HG03159 (cell line): ENCODE measurements at regions not wholly inside any gene's neighbourhood (a gene's known extent, or its start where the extent isn't known, plus 50 kb on each side); places are given as distances from the start of the nearest gene placed in this dataset.

Experiments used
- ATAC-seq: cut with Tn5 transposase; IDR thresholded peaks from one replicate; pipeline ENCODE4 v1.9.1; 2021; ENCODE audit warnings: mild to moderate bottlenecking, moderate library complexity; ENCODE audit not compliant: unreplicated experiment

DNA sequence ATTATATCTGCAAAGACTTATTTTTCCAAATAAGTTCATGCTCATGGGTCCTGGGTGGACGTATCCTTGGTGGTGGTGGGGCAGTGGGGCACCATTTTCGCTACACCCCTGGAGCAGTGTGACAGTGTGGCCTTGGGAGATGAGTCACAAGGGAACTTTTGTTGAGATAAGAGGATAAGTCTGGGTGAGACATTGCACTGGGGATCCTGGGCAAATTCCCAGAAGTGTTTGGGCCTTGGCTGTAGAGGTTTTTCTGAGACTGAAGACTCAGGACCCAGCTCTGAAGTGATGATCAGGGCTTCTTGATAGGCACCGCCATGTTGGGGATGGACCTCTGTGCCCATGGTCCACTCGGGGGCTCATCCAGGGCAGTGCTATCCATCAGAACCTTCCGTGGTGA is 149.4 kb downstream of the MACROH2A1 start:
- ATAC-seq = no peak

DNA sequence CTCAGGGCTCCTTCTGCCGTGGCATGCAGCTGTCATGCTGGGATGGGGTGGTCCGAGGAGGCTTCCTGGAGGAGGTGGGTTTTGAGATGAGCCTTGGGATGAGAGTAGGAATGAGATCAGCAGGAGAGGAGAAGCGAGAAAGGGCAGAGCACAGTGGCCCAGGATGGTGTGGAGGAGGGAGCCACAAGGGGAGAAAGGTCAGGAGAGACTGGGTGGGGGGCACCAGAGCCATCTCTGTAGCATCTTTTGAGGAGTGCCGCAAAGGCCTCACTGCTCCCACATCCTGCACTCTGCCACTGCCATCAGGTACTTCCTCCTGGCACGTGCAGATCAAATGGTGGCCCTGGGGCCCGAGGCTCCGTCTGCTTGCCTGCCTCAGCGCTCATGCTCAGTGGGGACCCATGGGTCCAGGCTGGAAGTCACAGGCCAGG is 150.2 kb downstream of the MACROH2A1 start:
- ATAC-seq = no peak

DNA sequence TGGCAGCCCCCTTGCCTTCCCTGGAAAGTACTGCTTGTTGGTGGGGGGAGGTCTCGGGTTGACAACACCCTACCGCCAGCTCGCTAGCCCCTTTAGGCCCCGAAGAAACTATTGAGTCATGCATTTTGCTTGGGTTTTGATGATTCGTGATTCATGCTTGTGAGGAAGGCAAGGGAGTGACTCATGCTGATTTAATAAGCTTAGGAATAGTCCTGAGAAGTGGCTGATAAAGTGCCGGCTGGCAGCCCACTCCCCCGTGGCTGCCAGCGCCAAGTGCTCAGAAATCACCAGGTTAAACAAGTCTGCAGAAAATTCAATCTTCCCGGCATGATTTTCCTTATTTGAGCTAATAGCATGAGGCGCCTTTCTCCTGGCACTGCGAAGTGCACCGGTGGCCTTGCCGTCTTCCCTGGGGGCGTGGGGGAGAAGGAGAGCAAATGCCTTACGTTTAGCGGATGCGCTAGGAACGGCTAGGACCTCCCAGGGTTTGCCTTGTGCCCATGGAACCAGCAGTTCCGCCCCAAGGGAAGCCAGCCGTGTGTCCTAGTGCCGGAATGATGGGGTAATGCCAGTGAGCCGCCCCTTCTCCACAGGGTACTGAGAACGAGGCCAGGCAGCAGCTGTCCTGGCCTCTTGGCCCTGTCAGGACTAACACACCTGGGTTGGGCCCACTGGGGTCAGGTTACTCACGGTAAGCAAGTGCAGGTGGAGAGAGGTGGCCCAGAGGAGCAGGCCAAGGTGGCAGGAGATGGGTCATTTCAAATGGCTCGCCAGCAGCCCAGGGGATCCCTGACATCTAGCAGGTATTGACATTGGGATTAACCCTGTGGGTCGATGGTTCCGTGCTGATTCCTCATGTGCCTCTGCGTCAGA is 151.9 kb downstream of the MACROH2A1 start:
- ATAC-seq = no peak

DNA sequence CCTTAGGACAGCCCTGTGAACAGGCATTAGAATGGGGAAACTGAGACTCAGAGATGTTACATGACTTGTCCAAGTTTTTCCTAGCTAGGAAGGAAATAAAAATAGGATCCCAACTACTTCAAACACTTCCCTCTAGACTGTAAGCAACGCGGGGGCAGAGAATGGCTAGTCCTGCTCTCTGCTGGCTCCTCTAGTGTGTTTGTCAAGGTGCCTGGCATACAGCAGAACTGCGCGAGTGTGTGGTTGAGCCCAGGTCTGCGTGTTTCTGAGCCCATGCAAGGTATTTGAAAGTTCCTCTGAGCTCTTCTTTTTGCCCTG is 152.5 kb downstream of the MACROH2A1 start:
- ATAC-seq = no peak

DNA sequence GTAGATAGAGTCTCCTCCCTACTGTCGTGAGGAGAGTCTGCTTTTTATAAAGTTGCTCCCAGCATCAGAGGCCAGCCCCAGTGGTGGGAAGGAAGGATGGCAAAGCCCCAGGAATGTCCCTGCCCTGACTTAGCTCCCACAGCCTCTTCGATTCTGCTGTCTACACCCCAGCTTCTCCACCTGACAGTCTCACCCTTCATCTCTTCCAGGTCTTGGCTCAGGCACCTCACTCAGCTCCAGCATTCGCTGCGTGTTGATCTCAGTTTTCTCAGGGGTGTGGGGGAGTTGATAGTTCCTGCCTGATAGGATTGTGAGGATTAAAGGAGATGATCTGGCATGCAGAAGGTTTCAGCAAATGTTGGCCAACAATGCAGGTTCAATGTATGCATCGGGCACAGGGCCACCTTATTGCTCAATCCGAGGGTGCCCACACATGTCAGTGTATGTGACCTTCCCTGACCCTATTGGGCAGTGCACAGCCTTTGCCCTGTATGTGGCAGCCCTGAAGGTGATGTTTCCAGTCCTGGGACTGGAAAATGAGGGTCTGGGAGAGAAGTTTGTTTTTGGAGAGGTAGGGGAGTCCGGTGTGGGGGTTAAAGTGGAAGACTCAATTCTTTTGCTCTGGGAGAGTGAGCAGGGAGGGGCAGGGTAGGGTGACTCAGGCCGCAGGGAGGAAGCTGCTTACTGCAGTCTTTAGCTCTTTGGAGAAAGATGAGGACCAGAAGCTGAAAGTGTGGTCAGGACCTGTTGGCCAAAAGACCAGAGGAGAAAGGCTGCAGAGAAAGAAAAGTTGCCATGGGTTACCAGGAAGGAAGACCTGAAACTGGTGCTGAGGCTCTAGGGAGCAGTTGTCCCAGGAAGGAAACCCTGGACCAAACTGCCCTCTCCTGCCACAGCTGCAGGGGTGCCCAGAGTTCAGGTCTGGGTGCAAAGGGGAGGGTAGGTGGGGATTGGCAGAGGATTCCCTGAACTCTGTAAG is 153.2 kb downstream of the MACROH2A1 start:
- no peak for ATAC-seq

DNA sequence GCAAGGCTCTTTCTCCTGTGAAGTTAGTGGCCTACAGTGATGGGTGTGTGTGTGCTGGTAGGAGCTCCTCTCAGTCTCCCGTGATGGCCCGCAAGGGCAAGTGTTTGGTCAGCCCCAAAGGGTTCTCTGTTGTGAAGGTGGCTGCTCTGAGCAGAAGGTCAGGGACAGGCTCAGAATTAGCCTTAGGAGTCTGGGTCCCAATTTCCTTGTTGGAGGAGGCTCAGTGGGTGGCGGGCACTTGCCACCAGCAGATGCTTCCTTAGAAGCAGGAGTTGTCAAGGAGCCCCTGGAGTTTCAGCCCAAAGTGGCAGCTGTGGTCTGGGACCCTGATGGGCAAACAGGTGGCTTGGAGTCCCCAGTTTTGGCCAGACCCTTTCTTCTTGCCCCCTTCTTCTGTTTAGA is 154.4 kb downstream of the MACROH2A1 start:
- no peak for ATAC-seq

DNA sequence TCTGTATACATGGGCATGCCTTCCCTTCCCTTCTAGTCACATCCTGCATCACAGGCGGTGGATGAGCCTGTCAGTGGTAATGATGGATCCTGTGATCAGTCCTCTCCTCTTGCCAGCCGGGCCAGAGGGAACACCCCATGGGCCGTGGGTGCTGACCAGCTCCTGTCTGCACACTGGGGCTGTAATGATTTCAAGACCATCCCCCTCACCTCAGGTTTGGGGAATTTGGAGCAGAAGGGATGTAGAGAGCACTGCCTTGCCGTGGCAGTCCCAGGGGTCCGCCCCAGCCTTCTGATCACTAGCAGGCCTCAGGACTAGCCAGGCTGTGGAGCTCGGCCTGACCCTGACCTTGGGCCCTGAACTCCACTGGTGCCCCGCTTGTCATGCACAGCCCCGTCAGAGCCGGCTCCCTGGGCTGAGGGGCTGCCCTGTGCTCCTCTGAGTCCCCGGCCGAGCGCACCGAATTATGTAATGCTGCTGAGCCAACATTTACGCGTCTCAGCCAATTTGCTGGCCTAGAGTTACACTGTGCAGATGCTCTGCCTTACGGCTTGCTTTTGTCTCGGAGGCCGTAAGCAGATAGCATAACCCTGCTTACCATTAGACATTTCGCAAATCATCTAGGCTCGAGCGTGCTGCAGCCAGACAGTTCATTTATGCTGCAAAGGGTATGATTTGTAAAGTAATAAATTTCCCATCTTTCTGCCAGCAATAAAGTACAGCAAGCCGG is 155.3 kb downstream of the MACROH2A1 start:
- no peak for ATAC-seq

DNA sequence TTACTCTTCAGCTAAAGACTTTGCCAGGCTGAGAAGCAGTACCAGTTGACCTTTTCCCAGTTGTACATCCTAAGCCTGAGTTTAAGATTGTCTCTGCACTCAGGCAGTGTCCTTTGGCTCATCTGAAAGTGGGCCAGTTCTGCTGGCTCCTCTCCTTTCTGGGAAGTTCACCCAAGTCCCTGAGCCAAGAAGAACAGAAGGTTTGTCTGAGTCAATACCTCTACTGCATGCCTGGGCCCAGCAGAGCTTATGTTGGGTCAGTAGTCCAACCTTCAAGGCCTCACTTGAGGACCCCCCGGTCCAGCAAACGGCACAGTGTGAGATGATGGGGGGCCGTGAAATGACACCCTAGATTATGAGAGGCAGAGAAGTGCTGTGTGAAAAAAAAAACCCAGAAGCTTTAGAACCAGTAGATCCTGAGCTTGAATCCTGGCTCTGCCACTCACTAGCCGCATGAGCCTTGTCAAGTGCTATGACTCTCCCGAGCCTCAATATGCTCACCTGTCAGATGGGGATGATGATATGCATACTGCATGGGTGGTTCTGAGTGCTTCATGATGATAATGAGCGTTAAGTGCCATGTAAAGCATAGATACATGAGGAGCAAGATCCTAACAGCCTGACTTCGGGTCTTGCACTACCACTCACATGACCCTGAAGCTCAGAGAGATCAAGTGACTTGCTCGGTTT is 156.0 kb downstream of the MACROH2A1 start:
- no peak for ATAC-seq

DNA sequence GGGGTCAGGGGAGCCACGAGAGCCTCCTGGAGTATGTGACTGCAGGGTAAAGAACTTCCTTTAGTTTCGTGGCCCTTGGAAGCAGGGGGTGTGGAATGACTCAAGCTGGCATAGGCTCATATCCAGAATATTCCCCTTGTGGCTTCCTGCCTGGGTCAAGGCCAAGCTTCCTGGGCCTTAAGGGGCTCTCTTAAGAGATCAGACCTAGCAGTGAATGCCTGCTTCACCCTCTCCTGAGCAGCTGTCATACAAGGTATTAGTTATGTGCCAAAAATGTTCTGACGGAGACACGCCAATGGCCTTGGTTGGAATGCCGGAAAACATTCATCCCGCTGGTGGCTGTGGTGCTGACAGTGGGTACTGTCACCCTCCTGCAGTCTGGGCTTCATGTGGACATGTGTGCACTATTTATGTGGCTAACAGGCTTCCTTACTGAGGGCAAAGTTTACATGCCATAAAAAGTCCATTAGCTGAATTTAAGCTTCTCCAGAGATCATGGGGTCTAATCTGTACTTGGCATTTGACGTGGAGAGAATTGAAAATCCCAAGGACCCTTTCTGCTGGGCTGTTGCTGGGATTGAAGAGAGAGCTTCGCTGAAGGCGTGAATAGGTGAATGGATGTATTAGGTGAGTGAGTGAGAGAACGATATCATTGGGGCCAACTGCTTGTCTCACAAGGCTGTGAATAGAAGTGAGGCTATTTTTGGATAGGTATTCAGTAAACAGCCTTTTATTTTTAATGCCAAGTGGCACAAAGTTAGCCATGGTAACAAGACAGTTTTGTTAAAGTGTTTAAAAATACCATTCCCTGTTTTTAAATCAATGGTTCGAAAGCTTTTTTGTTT is 156.8 kb downstream of the MACROH2A1 start:
- no peak for ATAC-seq

DNA sequence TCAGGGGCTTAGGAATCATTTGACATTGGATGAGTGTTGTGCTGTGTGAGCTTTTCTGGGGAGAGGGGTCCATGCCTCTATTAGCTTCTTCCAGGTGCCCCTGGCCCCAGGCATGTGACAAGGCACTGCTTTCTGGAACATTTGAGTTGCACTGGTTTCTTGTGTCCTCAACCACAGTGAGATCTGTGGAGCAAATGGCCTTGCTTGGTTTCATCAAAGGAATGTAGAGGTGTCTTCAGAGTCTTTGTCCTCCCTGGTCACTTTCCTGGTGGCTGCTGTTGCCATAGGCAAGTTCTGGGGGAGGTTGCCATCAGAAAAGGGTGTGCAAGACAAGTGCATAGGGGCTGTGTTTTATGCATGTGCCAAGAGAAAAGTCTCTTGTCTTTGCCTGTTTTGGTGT is 157.5 kb downstream of the MACROH2A1 start:
- no peak for ATAC-seq

DNA sequence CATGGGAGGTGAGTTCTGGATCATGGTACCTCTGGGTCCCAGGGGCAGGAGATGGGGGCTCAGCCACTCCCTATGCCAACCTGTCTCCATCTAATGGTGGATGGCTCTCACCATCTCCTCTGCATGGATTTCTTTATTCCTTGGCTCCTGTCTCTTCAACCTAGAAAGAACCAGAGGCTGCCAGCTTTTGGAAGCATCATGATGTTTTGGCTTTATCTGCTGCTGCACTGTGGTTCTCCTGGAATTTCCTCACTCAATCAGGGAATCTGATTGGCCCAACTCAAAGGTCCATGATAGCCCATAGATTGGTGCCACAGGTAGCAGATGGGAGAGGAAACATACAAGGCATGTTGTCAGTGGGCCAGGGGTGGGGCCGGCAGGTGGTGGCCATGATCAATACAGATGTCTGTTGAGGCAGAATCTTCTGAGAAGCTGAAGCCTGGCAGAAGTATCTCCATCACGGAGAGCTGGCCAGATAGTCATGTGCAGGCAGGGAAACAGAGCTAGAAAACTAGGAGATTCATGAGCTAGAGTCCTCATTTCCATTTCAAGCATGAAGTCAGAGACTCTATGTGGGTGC is 158.2 kb downstream of the MACROH2A1 start:
- no peak for ATAC-seq

DNA sequence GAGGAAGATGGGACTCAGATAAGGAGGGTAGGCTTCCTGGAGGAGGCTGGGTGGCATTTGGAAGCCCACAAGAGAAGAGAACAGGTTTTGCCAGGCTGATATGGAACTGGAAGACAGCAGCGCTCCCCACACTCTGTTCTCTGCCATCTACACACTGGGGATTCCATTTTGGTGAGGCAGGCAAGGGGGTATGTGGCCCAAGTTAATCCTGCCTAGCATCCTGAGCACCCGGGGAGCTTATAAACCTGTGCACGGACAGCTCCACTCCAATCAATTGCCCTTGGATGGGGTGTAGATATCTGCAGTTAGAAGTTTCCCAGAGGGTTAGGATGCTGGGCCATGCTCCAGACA is 158.8 kb downstream of the MACROH2A1 start:
- ATAC-seq = no peak

DNA sequence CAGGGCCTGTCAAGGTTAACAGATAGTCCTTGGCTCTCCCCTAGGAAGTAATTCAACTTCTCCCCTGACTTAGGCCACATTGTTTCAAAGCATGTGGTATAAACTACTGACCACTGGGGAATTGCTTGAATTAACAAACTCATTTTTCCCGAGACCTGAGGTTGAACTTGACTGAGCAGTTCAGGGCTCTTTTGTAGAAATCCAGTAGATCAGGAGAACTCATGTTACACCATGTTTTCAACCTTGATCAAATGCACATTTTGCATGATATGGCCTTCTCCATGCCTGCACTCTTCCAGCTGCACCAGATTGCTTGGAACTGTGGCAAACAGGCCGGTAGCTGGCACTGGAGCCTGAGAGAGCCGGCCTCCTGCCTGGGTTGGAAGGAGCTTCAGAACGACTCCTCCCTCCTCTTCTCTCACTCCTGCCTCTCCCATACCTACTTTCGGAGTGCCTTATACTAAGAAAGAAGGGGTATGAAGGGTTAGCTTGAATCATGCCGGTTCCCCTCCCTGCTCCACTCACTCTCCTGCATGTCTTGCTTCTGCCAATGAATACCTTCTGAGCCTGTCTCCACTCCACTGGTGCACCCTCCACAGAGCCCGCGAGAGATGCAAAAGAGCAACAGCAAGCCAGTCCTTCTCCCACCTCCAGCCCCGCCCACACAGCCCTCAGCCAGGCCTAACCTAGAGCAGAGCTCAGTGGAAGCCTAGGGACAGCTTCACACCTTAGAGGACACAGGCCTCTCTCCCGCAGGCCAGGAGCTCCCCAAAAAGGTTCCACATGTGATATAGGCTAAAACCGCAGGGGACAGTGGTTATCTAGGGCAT is 159.4 kb downstream of the MACROH2A1 start:
- no peak for ATAC-seq

DNA sequence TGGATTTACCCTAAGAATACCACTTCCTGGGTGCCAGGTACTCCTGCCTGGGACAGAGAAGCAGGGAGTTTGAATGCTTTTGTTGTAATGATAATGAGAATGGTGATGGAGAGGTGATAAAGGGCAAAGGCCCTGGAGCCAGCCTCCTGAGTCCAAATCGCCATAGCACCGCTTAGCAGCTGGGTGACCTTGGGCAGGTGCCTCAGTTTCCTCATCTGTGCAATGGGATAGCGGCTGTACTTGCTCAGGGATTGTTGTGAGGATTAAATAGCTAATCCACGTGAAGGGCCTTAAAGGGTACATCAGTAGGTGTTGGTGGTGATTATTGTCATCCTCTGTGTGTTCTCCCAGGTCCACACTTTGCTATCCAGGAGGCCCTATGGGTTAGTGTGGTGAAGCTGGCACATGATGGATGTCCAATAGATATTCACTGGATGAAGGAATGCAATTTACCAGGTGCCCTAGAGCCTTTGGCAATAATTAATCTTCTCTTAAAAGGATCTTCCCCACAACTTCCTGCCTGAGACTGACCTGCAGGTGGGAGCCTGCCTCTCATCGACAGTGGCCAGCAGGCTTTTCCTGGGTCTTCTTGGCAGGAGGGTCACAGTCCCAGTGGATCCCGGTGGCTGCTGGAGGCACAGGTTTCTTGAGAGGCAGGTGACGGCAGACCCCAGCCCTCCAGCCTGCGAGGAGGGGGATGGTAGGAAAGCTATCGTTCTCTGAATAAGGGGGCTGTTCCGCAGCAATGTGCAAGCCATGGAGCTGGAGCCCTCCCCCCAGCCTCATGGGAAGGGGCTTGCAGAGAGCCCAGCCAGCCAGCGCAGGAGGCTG is 160.2 kb downstream of the MACROH2A1 start:
- no peak for ATAC-seq

DNA sequence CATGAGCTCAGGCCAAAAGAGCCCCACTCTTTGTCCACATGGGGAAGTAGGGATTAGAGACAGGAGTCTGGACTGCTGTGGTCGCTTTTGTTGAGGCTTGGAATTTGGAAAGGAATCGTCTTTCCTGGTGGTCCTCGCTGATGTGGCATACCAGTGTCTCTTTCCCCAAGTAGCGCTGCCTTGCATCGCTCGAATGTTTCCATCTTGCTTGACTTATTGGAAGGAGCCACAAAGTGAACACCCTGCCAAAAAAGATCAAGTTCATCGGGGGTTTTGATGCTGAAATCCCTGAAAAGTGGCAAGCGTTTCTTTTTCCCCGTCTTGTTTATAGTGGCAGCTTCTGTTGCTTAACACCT is 161.3 kb downstream of the MACROH2A1 start:
- ATAC-seq = no peak

DNA sequence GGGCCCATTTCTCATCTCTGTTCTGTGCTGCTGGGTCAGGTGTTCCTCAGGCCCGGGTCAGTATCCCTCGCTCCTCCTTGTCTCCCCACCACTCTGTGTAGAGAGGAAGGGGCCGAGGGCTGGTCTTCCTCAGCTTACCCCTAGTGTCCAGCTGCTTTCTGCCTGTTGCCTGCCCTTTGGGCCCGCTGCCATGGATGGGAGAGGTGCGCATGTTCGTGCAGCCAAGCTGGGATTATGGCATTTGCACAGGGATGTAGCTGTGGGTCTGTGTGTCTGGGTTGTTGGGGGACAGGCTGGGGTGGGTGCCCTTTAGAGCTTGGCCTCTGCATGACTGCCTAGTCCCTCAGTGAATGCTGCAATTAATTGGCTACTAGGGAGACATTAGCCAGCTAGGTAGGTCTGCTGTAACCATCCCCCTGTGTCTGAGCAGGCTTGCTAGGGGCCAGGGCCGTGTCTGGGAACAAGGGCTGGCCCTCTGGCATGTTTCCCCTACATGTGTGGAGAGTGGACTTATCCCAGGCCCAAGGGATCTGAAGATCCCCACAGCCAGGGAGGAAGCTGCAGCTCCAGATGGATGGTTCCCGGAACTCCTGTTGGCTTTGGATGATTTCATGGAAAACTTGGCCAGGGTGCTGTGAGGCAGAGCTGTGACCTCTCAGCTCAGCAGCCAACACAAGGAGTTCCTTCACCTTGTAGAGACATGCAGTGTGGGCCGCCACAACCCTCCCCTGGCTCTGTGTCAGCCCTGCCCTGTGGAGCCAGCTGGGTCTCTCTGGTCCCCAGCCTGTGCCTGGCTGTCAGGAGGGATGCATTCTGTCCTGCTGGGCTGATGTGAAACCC is 161.9 kb downstream of the MACROH2A1 start:
- no peak for ATAC-seq
